H1 (cell line): ENCODE measurements at regions not wholly inside any gene's neighbourhood (a gene's known extent, or its start where the extent isn't known, plus 50 kb on each side); places are given as distances from the start of the nearest gene placed in this dataset.
A peak's percentile ranks its signal among the peaks of the same experiment; 100 is the strongest.

Experiments
- CTCF ChIA-PET: fragments of 300-600 bp; sonication (Branson Sonifier 250); formaldehyde crosslinking; loops from one replicate; lab custom pipeline; 2021; ENCODE audit not compliant: partially characterized antibody; lab: Charles Lee
- POLR2A ChIA-PET: fragments of 300-600 bp; sonication (Branson Sonifier 250); formaldehyde crosslinking; loops from one replicate; lab custom pipeline; 2021; ENCODE audit warnings: inconsistent platforms; ENCODE audit not compliant: partially characterized antibody; lab: Charles Lee
- DNase-seq, 2 experiments: peaks; one replicate each; pipeline versions ENCODE4 v3.0.0 to v3.0.0-alpha.2; 2010 to 2022; ENCODE audit warnings: low spot score in 2 of 2, low read depth in 1 of 2, mixed read lengths in 1 of 2
- FAIRE-seq: peaks from 2 replicates; lab custom pipeline; 2011; peaks lifted over from hg19 to GRCh38; lab: Jason Lieb, UNC
- H2AFZ ChIP-seq: 2 replicates; pipeline ENCODE4 v1.8.1; 2012; ENCODE audit warnings: low read length, inconsistent platforms
- H2AK5ac ChIP-seq: 2 replicates; pipeline ENCODE4 v1.6.1; 2013; ENCODE audit warnings: low read depth, low read length
- H2BK120ac ChIP-seq: replicated peaks from 2 replicates; pipeline ENCODE3; 2013; ENCODE audit warnings: low read depth, low read length, inconsistent platforms
- H2BK12ac ChIP-seq: 2 replicates; pipeline ENCODE4 v1.6.1; 2013; ENCODE audit warnings: low read depth, low read length
- H2BK15ac ChIP-seq: 2 replicates; pipeline ENCODE4 v1.6.1; 2013; ENCODE audit warnings: low read length
- H2BK20ac ChIP-seq: 2 replicates; pipeline ENCODE4 v1.6.1; 2013; ENCODE audit warnings: low read length
- H2BK5ac ChIP-seq: 2 replicates; pipeline ENCODE4 v1.6.1; 2013; ENCODE audit warnings: low read depth, low read length
- H3K14ac ChIP-seq: 2 replicates; pipeline ENCODE4 v1.6.1; 2013; ENCODE audit warnings: inconsistent platforms; ENCODE audit not compliant: insufficient read length
- H3K18ac ChIP-seq: 2 replicates; pipeline ENCODE4 v1.6.1; 2013; ENCODE audit warnings: low read length; ENCODE audit errors: extremely low read depth
- H3K23ac ChIP-seq: 2 replicates; pipeline ENCODE4 v1.6.1; 2013; ENCODE audit warnings: inconsistent platforms; ENCODE audit not compliant: insufficient read length
- H3K23me2 ChIP-seq: 2 replicates; pipeline ENCODE4 v1.6.1; 2013; ENCODE audit warnings: low read depth, low read length
- H3K27ac ChIP-seq: 2 replicates; pipeline ENCODE4 v1.6.1; 2011; ENCODE audit warnings: low read depth, low read length, inconsistent platforms
- H3K27me3 ChIP-seq, 4 experiments: replicated peaks in 1 of 4; 1 replicate in 1 of 4; 2 replicates in 3 of 4; pipeline versions ENCODE4 v1.6.1 to v1.8.1; 2011 to 2013; ENCODE audit warnings: low read length in 3 of 4, mild to moderate bottlenecking in 3 of 4, inconsistent platforms in 2 of 4, mixed read lengths in 2 of 4, moderate library complexity in 1 of 4; ENCODE audit not compliant: control insufficient read depth in 3 of 4, insufficient read depth in 3 of 4; ENCODE audit errors: extremely low read depth in 1 of 4
- H3K36me3 ChIP-seq, 4 experiments: 2 replicates each; pipeline versions ENCODE4 v1.6.1 to v1.8.1; 2011 to 2013; ENCODE audit warnings: mild to moderate bottlenecking in 4 of 4, low read length in 3 of 4, moderate library complexity in 2 of 4, control low read depth in 1 of 4, inconsistent platforms in 1 of 4; ENCODE audit not compliant: insufficient read depth in 4 of 4, control insufficient read depth in 2 of 4
- H3K4ac ChIP-seq: replicated peaks from 2 replicates; pipeline ENCODE3; 2013; ENCODE audit warnings: low read length, low read depth, mixed read lengths, inconsistent platforms; ENCODE audit not compliant: insufficient read length
- H3K4me1 ChIP-seq, 4 experiments: replicated peaks in 1 of 4; 1 replicate in 1 of 4; 2 replicates in 3 of 4; pipeline versions ENCODE4 v1.6.1 to v1.8.1; 2011 to 2013; ENCODE audit warnings: low read length in 3 of 4, inconsistent platforms in 2 of 4, mixed read lengths in 1 of 4; ENCODE audit not compliant: insufficient read depth in 4 of 4, control insufficient read depth in 3 of 4
- H3K4me2 ChIP-seq, 2 experiments: 2 replicates each; pipeline versions ENCODE4 v1.6.1 to v1.8.1; 2011 to 2013; ENCODE audit warnings: low read depth in 2 of 2, low read length in 2 of 2, control low read depth in 1 of 2, inconsistent platforms in 1 of 2, mild to moderate bottlenecking in 1 of 2; ENCODE audit not compliant: insufficient read depth in 1 of 2
- H3K4me3 ChIP-seq, 4 experiments: fragments of 200-600, 300-600 bp in 1 of 4; sonication (generic), shearing (Covaris generic), sonication (Bioruptor Twin) in 1 of 4; 2 replicates each; pipeline versions ENCODE4 v1.5.1 to v1.8.1; 2011 to 2016; ENCODE audit warnings: low read length in 4 of 4, low read depth in 3 of 4, control low read depth in 2 of 4, inconsistent platforms in 2 of 4, mild to moderate bottlenecking in 2 of 4, mixed read lengths in 1 of 4, moderate library complexity in 1 of 4; ENCODE audit not compliant: insufficient read depth in 2 of 4; ENCODE audit errors: extremely low read depth in 1 of 4
- H3K56ac ChIP-seq: replicated peaks from 2 replicates; pipeline ENCODE3; 2013; ENCODE audit warnings: low read depth, mild to moderate bottlenecking, mixed read lengths, low read length, inconsistent platforms; ENCODE audit not compliant: insufficient read length
- H3K79me1 ChIP-seq: 2 replicates; pipeline ENCODE4 v1.6.1; 2013; ENCODE audit warnings: low read depth, low read length, control low read depth
- H3K79me2 ChIP-seq, 2 experiments: 2 replicates each; pipeline versions ENCODE4 v1.6.1 to v1.8.1; 2012 to 2013; ENCODE audit warnings: low read length in 2 of 2, mild to moderate bottlenecking in 2 of 2, inconsistent platforms in 1 of 2; ENCODE audit not compliant: insufficient read depth in 2 of 2, control insufficient read depth in 1 of 2
- H3K9ac ChIP-seq, 4 experiments: replicated peaks in 1 of 4; 1 replicate in 1 of 4; 2 replicates in 3 of 4; pipeline versions ENCODE4 v1.6.1 to v1.8.1; 2011 to 2013; ENCODE audit warnings: low read depth in 3 of 4, low read length in 3 of 4, control low read depth in 2 of 4, mild to moderate bottlenecking in 2 of 4, moderate library complexity in 2 of 4, inconsistent platforms in 1 of 4; ENCODE audit errors: extremely low read depth in 1 of 4
- H3K9me3 ChIP-seq, 2 experiments: 2 replicates each; pipeline versions ENCODE4 v1.6.1 to v1.8.1; 2012 to 2013; ENCODE audit warnings: mild to moderate bottlenecking in 2 of 2, moderate library complexity in 2 of 2, control low read depth in 1 of 2, inconsistent platforms in 1 of 2, low read depth in 1 of 2, low read length in 1 of 2, mixed read lengths in 1 of 2; ENCODE audit not compliant: insufficient read depth in 2 of 2
- H4K20me1 ChIP-seq, 2 experiments: replicated peaks in 1 of 2; 2 replicates each; pipeline versions ENCODE3 to v1.8.1; 2011 to 2013; ENCODE audit warnings: inconsistent platforms in 2 of 2, low read length in 2 of 2, mild to moderate bottlenecking in 1 of 2; ENCODE audit not compliant: insufficient read depth in 2 of 2, control insufficient read depth in 1 of 2
- H4K5ac ChIP-seq: 2 replicates; pipeline ENCODE4 v1.6.1; 2013; ENCODE audit warnings: low read length, low read depth, mixed read lengths, inconsistent platforms; ENCODE audit not compliant: insufficient read length
- H4K8ac ChIP-seq: 2 replicates; pipeline ENCODE4 v1.8.0; 2013; ENCODE audit warnings: mild to moderate bottlenecking, moderate library complexity, low read length, inconsistent platforms; ENCODE audit not compliant: insufficient read depth; ENCODE audit errors: extremely low read depth
- H4K91ac ChIP-seq: replicated peaks from 2 replicates; pipeline ENCODE3; 2013; ENCODE audit warnings: low read length, mixed read lengths, inconsistent platforms; ENCODE audit not compliant: insufficient read length
- CBX5 ChIP-seq: fragments of 300-800, 300-1000 bp; sonication (generic); IDR thresholded peaks from 2 replicates; pipeline ENCODE4 v1.7.1; 2016; ENCODE audit warnings: antibody characterized with exemption, low read length, low read depth
- EZH2 ChIP-seq: fragments of 200-600 bp; sonication (generic); IDR thresholded peaks from 2 replicates; pipeline ENCODE4 v1.7.1; 2012; ENCODE audit warnings: low read depth, mild to moderate bottlenecking, moderate library complexity, low read length, inconsistent platforms; ENCODE audit not compliant: severe bottlenecking
- MAX ChIP-seq: IDR thresholded peaks from 2 replicates; pipeline ENCODE4 v1.6.1; 2012; ENCODE audit warnings: inconsistent platforms
- NANOG ChIP-seq: IDR thresholded peaks from 2 replicates; pipeline ENCODE4 v1.6.1; 2011; ENCODE audit warnings: low read length, low read depth, mild to moderate bottlenecking, inconsistent platforms; ENCODE audit not compliant: insufficient read depth, poor library complexity, severe bottlenecking
- PHF8 ChIP-seq: fragments of 200-600 bp; sonication (generic); conservative IDR thresholded peaks from 2 replicates; pipeline ENCODE4 v1.7.1; 2012; ENCODE audit warnings: low read depth, mild to moderate bottlenecking, inconsistent platforms, low read length, moderate library complexity
- SIN3A ChIP-seq, 2 experiments: IDR thresholded peaks in 1 of 2; conservative IDR thresholded peaks in 1 of 2; 2 replicates each; pipeline ENCODE4 v1.6.1; 2011 to 2012; ENCODE audit warnings: low read length in 2 of 2, improper control_type of control experiment in 1 of 2, low read depth in 1 of 2, mild to moderate bottlenecking in 1 of 2
- SUZ12 ChIP-seq: fragments of 200-600 bp; sonication (generic); IDR thresholded peaks from 2 replicates; pipeline ENCODE4 v1.6.1; 2012; ENCODE audit warnings: mild to moderate bottlenecking, inconsistent platforms, low read length, moderate library complexity, mixed read lengths
- USF2 ChIP-seq: IDR thresholded peaks from 2 replicates; pipeline ENCODE4 v1.6.1; 2011; ENCODE audit warnings: low read length, improper control_type of control experiment
- YY1 ChIP-seq: IDR thresholded peaks from 2 replicates; pipeline ENCODE4 v1.6.1; 2011; ENCODE audit warnings: low read depth, mild to moderate bottlenecking, low read length
- WGBS, 2 experiments: shearing (Covaris generic) in 1 of 2; methylation state at CpG; one replicate each; pipeline versions ENCODE4 v1.1.6 to v1.1.7; 2013 to 2015; ENCODE audit warnings: low lambda C conversion rate in 2 of 2, mixed read lengths in 2 of 2, inconsistent platforms in 1 of 2, low coverage in 1 of 2, missing lambda C conversion rate in 1 of 2; ENCODE audit not compliant: insufficient replicate concordance in 2 of 2, insufficient coverage in 1 of 2, insufficient read length in 1 of 2; ENCODE audit errors: extremely low coverage in 1 of 2, missing lambda C conversion rate in 1 of 2; 5-methylcytosine and 5-hydroxymethylcytosine counted together

- no peaks in the 10 kb centered on the region for H3K79me1 ChIP-seq
- no peaks in the 10 kb centered on the region for H3K9me3 ChIP-seq
- H3K79me2 ChIP-seq: no peaks in the 10 kb centered on the region; a peak in 1 of 4 replicates
- H4K20me1 ChIP-seq: peaks cover 3 to 10% of the 10 kb centered on the region in 2 experiments
- H2AK5ac ChIP-seq: no peak overlapping the region
- H2AFZ ChIP-seq: no peak overlapping the region
- no peak overlapping the region for H3K56ac ChIP-seq
- H3K18ac ChIP-seq: no peak overlapping the region
- no peak overlapping the region for H3K9ac ChIP-seq
- H3K4ac ChIP-seq: no peak overlapping the region
- no peak overlapping the region for H2BK5ac ChIP-seq
- H4K91ac ChIP-seq: no peak overlapping the region
- no peak for FAIRE-seq
- H3K4me2 ChIP-seq: no peak overlapping the region
- no peak overlapping the region for H4K8ac ChIP-seq
- H3K14ac ChIP-seq: no peak overlapping the region
- no peak overlapping the region for H2BK20ac ChIP-seq
- POLR2A ChIA-PET: interaction anchor here (1.2 kb wide), 1 partner anchor 29 kb away, joined by 4 read pairs; no protein-coding TSS in a partner anchor
- no peak for TF ChIP-seq PHF8
- TF ChIP-seq CBX5: no peak
- TF ChIP-seq SIN3A (conservative IDR thresholded peaks at IDR 0.05 in 1 of 2, IDR thresholded peaks at IDR 0.05 in 1 of 2; ENCODE audit: low read depth in 1 of 2, low read length in 2 of 2): no peak
- no peak for TF ChIP-seq SUZ12
- no peak for TF ChIP-seq EZH2
- no peak for TF ChIP-seq USF2
- TF ChIP-seq YY1: no peak
- TF ChIP-seq MAX: no peak
- no peak for TF ChIP-seq NANOG
- TF ChIP-seq, all 59 proteins: peak for 0
- Histone ChIP-seq H3K27me3 (no peaks in the 10 kb centered on the region), H3K4me1 (peaks cover 0 to 15% (median 4%) of the 10 kb centered on the region in 4 experiments; a peak in 4 of 7 replicates), H3K4me3 (no peak overlapping the region), H3K27ac (no peak overlapping the region), H2BK15ac (no peak overlapping the region), H3K23me2 (no peaks in the 10 kb centered on the region), H4K5ac (no peak overlapping the region), H3K23ac (no peak overlapping the region), H2BK120ac (no peak overlapping the region), H2BK12ac (0 out of 2 replicates have a peak overlapping the region, but pooled peaks have one; percentile 60), H3K36me3 (no peaks in the 10 kb centered on the region)
- 84% methylated on average over 12 of the region's 12 CpGs; no CpG with 5 or more reads in 1 of the 2 experiments for WGBS, 2 experiments
- CTCF ChIA-PET: interaction anchor here (0.9 to 9.9 kb wide), 32 partner anchors 12 to 380 kb away, joined by 3 to 165 read pairs (median 6); no protein-coding TSS in a partner anchor
- no peak for DNase-seq
These were observed 164.0 kb upstream of the CIBAR2 start for GRCh38 chr16:85276258-85276657.
